GM13976 (cell line): ENCODE measurements at regions not wholly inside any gene's neighbourhood (a gene's known extent, or its start where the extent isn't known, plus 50 kb on each side); places are given as distances from the start of the nearest gene placed in this dataset.
"Not testable (repeated sequence)": the region's sequence is repeated elsewhere in the genome, so short reads cannot be mapped to it uniquely, and the experiment has no call there.

Source experiments
- DNase-seq: peaks from one replicate; pipeline ENCODE4 v3.0.0; 2012; ENCODE audit warnings: low spot score
- in situ Hi-C: fragments of 300-500 bp; cut with MboI; formaldehyde crosslinking; loops from one replicate; pipeline ENCODE4 v1.12.0; 2022; ENCODE audit warnings: low sequenced_read_pairs, mixed read lengths, inconsistent platforms; ENCODE audit not compliant: unreplicated experiment
- TF ChIP-seq, protein P1 (sequence below): IDR thresholded peaks from 2 replicates; pipeline ENCODE4 v1.5.1; 2012; ENCODE audit warnings: borderline replicate concordance, mild to moderate bottlenecking; ENCODE audit not compliant: insufficient read depth; ENCODE audit errors: extremely low read depth, missing control alignments, control extremely low read depth

DNA sequence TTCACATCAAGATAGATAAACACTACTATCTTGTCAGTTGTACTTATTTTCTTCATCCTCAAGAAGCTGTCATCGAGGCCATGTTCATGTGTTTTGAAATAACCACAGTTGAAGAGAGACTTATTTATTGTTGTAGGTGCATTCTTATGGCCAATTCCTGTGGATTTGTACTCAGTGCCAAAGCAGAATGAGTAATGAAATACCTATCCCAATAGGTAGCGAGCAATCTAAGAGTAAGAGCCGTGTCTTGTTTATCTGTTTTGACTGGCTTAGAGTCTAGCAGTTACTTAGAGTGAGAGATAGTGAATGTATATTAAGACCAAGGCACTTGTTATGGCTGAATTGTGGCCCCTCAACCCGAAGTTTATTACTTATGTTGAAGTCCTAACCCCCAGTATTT lies 631.0 kb upstream of the SPANXN1 start:
- in situ Hi-C loops: no loop called here
- no peak for DNase-seq
- TF ChIP-seq, protein P1, sequence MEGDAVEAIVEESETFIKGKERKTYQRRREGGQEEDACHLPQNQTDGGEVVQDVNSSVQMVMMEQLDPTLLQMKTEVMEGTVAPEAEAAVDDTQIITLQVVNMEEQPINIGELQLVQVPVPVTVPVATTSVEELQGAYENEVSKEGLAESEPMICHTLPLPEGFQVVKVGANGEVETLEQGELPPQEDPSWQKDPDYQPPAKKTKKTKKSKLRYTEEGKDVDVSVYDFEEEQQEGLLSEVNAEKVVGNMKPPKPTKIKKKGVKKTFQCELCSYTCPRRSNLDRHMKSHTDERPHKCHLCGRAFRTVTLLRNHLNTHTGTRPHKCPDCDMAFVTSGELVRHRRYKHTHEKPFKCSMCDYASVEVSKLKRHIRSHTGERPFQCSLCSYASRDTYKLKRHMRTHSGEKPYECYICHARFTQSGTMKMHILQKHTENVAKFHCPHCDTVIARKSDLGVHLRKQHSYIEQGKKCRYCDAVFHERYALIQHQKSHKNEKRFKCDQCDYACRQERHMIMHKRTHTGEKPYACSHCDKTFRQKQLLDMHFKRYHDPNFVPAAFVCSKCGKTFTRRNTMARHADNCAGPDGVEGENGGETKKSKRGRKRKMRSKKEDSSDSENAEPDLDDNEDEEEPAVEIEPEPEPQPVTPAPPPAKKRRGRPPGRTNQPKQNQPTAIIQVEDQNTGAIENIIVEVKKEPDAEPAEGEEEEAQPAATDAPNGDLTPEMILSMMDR: no peak

DNA sequence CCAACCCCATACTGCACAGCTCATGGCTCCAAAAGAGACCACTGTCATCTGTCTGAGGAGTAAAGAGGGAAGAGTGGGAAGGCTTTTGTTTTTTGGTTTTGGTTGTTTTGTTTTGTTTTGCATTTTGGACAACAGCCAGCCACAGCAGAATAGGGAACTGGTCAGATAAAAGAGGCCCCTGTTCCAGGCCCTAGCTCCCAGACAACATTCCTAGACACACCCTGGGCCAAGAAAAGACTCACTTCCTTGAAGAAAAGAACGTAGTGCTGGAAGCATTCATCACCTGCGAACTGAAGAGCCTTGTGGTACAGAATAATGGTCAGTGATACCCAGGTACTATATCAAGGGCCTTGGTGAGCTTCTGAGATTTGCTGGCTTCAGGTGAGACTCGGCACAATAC lies 619.4 kb upstream of the SPANXN1 start:
- TF ChIP-seq, protein P1: no peak
- no peak for DNase-seq
- in situ Hi-C loops: no loop called here

DNA sequence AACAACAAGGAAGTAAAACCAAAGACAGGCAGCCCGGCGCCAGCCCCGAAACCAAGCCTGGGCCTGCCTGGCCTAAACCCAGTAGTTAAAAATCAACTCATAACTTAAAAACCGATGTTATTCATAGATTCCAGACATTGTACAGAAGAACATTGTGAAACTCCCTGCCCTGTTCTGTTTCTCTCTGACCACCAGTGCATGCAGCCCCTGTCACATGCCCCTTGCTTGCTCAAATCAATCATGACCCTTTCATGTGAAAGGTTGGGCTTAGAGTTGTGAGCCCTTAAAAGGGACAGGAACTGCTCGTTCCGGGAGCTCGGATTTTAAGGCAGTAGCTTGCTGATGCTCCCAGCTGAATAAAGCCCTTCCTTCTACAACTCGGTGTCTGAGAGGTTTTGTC lies 612.9 kb upstream of the SPANXN1 start:
- DNase-seq, in situ Hi-C loops: not testable (repeated sequence)

DNA sequence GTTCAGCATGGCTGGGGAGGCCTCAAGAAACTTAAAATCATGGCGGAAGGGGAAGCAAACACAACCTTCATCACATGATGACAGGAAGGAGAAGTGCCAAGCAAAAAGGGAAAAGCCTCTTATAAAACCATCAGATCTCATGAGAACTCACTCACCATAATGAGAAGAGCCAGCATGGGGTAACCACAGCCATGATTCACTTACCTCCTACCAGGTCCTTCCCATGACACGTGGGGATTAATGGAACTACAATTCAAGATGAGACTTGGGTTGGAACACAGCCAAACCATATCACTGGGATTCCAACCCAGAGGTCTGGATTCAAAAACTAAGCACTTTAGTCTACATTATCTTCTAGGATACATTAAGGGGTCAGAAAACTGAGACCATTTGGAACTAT lies 609.6 kb upstream of the SPANXN1 start:
- TF ChIP-seq, protein P1: no peak
- in situ Hi-C loops: no loop called here
- DNase-seq: no peak

DNA sequence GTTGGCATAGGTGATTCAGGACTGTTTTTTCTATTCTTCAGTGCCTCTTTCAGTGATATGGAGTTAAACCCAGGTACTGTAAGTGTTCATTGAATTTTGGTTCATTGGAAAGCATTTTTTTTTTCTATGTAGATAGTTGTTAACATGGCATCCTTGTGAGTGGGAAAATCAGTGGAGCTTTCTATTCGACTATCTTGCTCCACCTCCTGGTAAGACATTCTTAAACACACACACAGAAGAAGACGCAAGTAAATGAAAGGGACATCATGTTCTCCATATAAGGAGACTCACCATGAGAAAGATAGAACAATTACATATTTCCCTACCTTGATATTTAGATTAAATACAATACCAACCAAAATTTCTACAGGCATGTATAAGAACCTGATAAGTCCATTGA lies 598.5 kb upstream of the SPANXN1 start:
- TF ChIP-seq, protein P1: no peak
- DNase-seq: no peak
- in situ Hi-C loops: no loop called here

DNA sequence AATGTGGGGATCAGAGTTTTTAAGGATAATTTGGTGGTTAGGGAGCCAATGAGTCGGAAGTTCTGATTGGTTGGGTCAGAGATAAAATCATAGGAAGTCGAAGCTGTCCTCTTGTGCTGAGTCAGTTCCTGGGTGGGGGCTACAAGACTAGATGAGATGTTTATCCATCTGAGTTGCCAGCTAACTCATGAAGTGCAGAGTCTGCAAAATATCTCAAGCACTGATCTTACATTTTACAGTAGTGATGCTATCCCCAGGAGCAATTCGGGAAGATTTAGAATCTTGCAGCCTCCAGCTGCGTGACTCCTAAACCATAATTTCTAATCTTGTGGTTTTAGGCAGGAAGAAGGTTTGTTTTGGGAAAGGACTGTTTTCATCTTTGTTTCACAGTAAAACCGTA lies 565.8 kb upstream of the SPANXN1 start:
- no peak for DNase-seq
- TF ChIP-seq, protein P1: no peak
- in situ Hi-C loops: no loop called here

DNA sequence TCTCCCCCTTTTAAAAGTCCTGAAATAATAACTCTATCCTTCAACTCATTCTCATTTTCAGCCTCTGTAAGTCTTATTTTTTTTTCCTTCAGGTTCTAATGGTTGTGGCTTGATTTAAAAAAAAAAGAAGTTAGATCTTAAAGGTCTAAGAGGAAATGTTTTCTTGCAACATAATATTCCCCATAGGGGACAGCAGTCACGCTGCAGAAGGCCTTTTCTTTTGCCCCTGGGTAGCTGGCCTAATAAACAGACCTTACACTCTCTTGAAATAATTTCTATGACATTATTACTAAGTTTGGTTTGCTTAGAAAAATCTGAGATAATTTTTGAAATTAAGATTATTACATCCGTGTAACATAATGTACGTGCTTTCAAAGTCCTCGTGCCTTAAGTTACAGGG lies 564.1 kb upstream of the SPANXN1 start:
- no peak for DNase-seq
- TF ChIP-seq, protein P1: no peak
- in situ Hi-C loops: no loop called here
